SJSA1 (cell line): ENCODE measurements at regions not wholly inside any gene's neighbourhood (a gene's known extent, or its start where the extent isn't known, plus 50 kb on each side); places are given as distances from the start of the nearest gene placed in this dataset.
"Not testable (repeated sequence)": the region's sequence is repeated elsewhere in the genome, so short reads cannot be mapped to it uniquely, and the experiment has no call there.

ENCODE experiments used
- DNase-seq, 2 experiments: peaks; one replicate each; pipeline ENCODE4 v3.0.0-alpha.2; 2015 to 2020; ENCODE audit warnings: low spot score in 2 of 2, low read depth in 1 of 2
- H3K27ac ChIP-seq: fragments of 250-450 bp; sonication (Bioruptor Pico); 2 replicates; pipeline ENCODE4 v1.5.1; 2020; ENCODE audit warnings: mild to moderate bottlenecking, moderate library complexity
- H3K27me3 ChIP-seq: fragments of 250-450 bp; sonication (Bioruptor Pico); replicated peaks from 2 replicates; pipeline ENCODE4 v1.5.1; 2020; ENCODE audit warnings: mild to moderate bottlenecking, moderate library complexity
- H3K36me3 ChIP-seq: fragments of 250-450 bp; sonication (Bioruptor Pico); 2 replicates; pipeline ENCODE4 v1.5.1; 2020; ENCODE audit warnings: mild to moderate bottlenecking
- H3K4me1 ChIP-seq: fragments of 250-450 bp; sonication (Bioruptor Pico); replicated peaks from 2 replicates; pipeline ENCODE4 v1.6.1; 2021; ENCODE audit warnings: mild to moderate bottlenecking
- H3K4me3 ChIP-seq: fragments of 250-450 bp; sonication (Bioruptor Pico); 2 replicates; pipeline ENCODE4 v1.5.1; 2020; ENCODE audit warnings: mild to moderate bottlenecking
- H3K9me3 ChIP-seq: fragments of 250-450 bp; sonication (Bioruptor Pico); replicated peaks from 2 replicates; pipeline ENCODE4 v1.5.1; 2020; ENCODE audit warnings: mild to moderate bottlenecking

DNA sequence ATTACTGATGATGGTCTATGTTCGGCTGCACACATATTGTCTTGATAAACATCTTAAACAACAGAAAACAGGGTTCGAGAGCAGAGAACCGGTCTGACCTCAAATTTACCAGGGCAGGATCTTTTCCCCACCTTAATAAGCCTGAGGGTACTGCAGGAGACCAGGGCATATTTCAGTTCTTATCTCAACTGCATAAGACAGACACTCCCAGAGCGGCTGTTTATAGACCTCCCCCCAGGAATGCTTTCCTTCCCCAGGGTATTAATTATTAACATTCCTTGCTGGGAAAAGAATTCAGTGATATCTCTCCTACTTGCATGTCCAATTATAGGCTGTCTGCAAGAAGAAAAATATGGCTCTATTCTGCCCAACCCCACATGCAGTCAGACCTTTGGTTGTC is 871.6 kb downstream of the DNAH5 start:
- H3K27me3 ChIP-seq, H3K36me3 ChIP-seq, DNase-seq, H3K4me1 ChIP-seq, H3K4me3 ChIP-seq, H3K9me3 ChIP-seq, H3K27ac ChIP-seq: not testable (repeated sequence)

DNA sequence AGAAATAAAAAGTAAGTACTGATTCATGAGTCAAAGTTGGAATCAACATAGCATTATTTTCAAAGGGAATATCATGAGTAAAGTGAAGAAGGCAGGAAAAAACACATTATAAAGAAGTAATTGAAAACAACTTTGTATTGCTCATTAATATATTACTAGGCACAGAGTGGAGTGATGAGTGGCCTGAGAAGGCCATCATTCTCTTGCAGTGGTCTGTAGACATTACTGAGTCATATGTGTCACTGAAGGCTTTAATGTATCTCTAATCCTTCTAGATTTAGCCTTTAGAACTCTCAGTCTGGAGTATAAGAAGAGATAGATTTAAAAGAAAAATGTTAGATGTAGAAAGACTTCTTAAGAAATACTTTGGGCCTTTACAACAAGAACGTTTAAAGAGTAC is 881.4 kb downstream of the DNAH5 start:
- no peaks in the 10 kb centered on the region for H3K36me3 ChIP-seq
- DNase-seq = no peak

DNA sequence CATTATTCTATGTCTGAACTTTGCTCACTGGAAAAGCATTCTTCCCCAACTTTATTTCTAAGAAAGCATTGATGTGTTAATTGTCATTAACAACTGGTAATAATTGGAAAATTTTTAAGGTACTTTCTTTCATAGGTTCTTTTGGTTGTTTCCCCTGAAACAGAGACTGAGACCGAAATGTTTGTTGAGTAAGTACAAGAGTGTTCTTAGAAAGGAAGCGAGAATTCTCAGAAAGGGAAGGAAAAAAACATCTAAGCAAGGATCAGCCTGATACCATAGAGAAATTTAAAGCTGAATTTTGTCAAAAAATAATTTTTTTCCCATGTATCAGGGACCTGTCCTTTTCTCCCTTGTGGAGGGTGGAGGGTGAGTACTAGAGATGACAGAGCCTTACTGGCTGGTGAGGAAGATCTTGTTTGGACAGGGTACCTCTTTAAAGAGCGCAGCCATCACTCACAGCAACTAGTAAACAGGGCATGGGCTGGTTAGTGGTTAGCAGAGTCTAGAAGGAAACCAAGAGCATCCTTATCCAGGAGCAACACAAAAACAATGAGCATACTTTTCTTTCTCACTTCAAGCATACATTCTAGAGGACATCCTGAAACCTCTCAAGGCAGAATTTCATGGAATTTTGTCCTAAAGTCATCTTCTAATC is 898.5 kb downstream of the DNAH5 start:
- no peak for DNase-seq
- Histone ChIP-seq H3K36me3 (no peaks in the 10 kb centered on the region), H3K27me3 (no peaks in the 10 kb centered on the region), H3K4me1 (no peaks in the 10 kb centered on the region), H3K27ac (no peak overlapping the region), H3K9me3 (peaks cover 2% of the 10 kb centered on the region; the same call in 1 of the 2 replicates), H3K4me3 (no peak overlapping the region)

More for the DNA sequence above, 881.4 kb downstream of the DNAH5 start:
- Histone ChIP-seq H3K27ac (no peak overlapping the region), H3K27me3 (no peaks in the 10 kb centered on the region), H3K9me3 (no peaks in the 10 kb centered on the region), H3K4me1 (no peaks in the 10 kb centered on the region), H3K4me3 (no peak overlapping the region)

GRCh38 chr5:13034061-13034460 is 910.4 kb downstream of the DNAH5 start:
- Histone ChIP-seq H3K4me1 (no peaks in the 10 kb centered on the region), H3K4me3 (no peak overlapping the region), H3K27me3 (no peaks in the 10 kb centered on the region), H3K36me3 (no peaks in the 10 kb centered on the region), H3K27ac (no peak overlapping the region), H3K9me3 (no peaks in the 10 kb centered on the region)
- DNase-seq = no peak

DNA sequence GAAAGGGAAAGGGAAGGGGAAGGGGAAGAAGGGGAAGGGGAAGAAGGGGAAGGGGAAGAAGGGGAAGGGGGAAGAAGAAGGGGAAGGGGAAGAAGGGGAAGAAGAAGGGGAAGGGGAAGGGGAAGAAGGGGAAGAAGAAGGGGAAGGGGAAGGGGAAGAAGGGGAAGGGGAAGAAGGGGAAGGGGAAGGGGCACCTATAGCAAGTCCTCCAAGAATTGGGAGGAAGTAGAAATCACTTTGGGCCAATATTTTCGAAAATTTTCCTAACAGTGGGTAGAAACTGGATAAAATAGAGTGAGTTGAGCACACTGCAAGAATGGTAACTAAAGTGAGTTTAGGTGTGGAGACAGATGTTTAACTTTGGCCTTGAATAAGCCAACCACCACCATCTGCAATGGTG is 915.3 kb downstream of the DNAH5 start:
- H3K27me3 ChIP-seq = no peaks in the 10 kb centered on the region
- no peak overlapping the region for H3K4me3 ChIP-seq
- no peaks in the 10 kb centered on the region for H3K4me1 ChIP-seq
- no peak overlapping the region for H3K27ac ChIP-seq
- H3K9me3 ChIP-seq = no peaks in the 10 kb centered on the region
- H3K36me3 ChIP-seq = no peaks in the 10 kb centered on the region
- DNase-seq = no peak

DNA sequence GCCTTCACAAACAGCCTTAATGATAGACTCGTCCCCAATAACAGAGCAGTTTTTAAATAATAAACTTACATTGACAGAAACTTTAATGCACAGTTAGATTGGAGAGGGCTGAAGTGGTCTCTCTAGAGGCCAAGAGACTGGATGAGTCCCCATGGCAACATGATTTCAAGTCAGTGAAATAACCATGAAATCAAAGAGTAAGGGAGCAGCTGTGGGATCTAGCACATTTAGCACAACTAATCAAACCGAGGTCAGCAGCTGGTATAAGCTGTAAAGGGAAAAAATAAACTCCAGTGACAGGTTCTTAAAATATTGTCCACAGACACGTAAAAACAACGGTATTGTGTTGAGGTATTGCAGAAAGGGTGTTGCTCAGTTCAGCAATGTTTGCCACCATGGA is 916.6 kb downstream of the DNAH5 start:
- Histone ChIP-seq H3K27me3 (no peaks in the 10 kb centered on the region), H3K4me1 (no peaks in the 10 kb centered on the region), H3K36me3 (no peaks in the 10 kb centered on the region), H3K4me3 (no peak overlapping the region), H3K27ac (no peak overlapping the region), H3K9me3 (no peaks in the 10 kb centered on the region)
- DNase-seq = no peak

- Histone ChIP-seq H3K36me3 (no peaks in the 10 kb centered on the region), H3K4me1 (no peaks in the 10 kb centered on the region), H3K27ac (no peak overlapping the region), H3K9me3 (no peaks in the 10 kb centered on the region), H3K27me3 (no peaks in the 10 kb centered on the region), H3K4me3 (no peak overlapping the region)
- no peak for DNase-seq
Observed at GRCh38 chr5:13019729-13020128, 924.8 kb downstream of the DNAH5 start.

- Histone ChIP-seq H3K27me3 (no peaks in the 10 kb centered on the region), H3K9me3 (no peaks in the 10 kb centered on the region), H3K27ac (no peak overlapping the region), H3K4me1 (no peaks in the 10 kb centered on the region), H3K4me3 (no peak overlapping the region), H3K36me3 (no peaks in the 10 kb centered on the region)
- no peak for DNase-seq
Observed at GRCh38 chr5:13003457-13003856, 941.0 kb downstream of the DNAH5 start.

GRCh38 chr5:12999667-13000066 is 944.8 kb downstream of the DNAH5 start:
- Histone ChIP-seq H3K27ac (no peak overlapping the region), H3K36me3 (no peaks in the 10 kb centered on the region), H3K27me3 (no peaks in the 10 kb centered on the region), H3K9me3 (no peaks in the 10 kb centered on the region), H3K4me1 (no peaks in the 10 kb centered on the region), H3K4me3 (no peak overlapping the region)
- no peak for DNase-seq

DNA sequence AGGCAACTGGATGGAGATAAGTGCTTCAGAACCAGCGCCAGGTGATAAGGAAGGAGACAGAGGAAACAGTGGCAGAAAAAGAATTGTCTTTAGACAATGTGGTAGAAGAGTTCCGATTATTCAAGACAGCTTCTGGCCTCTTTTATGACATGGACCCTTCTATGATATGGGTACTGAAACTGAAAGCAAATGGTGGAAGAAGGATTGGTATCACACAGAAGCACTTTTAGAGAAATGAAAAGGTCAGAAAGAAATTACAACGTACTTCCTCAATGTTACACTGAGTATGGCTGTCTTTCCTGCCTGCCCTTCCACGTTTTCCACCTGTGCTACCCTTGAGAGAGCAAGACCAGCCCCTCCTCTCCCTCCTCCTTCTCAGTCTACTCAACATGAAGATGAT is 959.3 kb downstream of the DNAH5 start:
- H3K36me3 ChIP-seq = no peaks in the 10 kb centered on the region
- no peak overlapping the region for H3K27ac ChIP-seq
- H3K9me3 ChIP-seq = no peaks in the 10 kb centered on the region
- DNase-seq = no peak
- H3K4me3 ChIP-seq = no peak overlapping the region
- no peaks in the 10 kb centered on the region for H3K4me1 ChIP-seq
- no peaks in the 10 kb centered on the region for H3K27me3 ChIP-seq

- H3K4me3 ChIP-seq = no peak overlapping the region
- H3K27me3 ChIP-seq = no peaks in the 10 kb centered on the region
- H3K9me3 ChIP-seq = no peaks in the 10 kb centered on the region
- no peak for DNase-seq
- no peaks in the 10 kb centered on the region for H3K36me3 ChIP-seq
- no peak overlapping the region for H3K27ac ChIP-seq
- H3K4me1 ChIP-seq = no peaks in the 10 kb centered on the region
Observed at GRCh38 chr5:12974856-12975255, 969.6 kb downstream of the DNAH5 start.

DNA sequence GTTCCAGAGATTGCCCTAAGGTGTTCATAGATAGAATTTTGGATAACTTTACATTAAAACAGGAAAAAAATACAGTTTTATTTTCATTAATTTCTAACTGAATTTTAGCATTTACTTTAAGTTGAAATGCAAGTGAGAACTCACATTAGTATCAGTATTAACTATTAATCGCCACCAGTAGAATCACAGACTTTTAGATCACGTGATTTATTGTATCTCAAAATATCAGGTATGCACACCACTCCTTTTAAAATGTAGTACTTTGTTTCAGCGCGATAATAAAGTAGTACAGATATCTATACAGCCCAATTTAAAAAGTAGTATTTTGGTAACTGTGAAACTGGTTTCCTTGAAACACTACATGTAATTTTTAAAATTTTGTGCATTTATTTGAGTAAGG is 978.7 kb downstream of the DNAH5 start:
- no peak overlapping the region for H3K4me3 ChIP-seq
- no peaks in the 10 kb centered on the region for H3K4me1 ChIP-seq
- no peaks in the 10 kb centered on the region for H3K27me3 ChIP-seq
- H3K27ac ChIP-seq = no peak overlapping the region
- no peaks in the 10 kb centered on the region for H3K36me3 ChIP-seq
- H3K9me3 ChIP-seq = no peaks in the 10 kb centered on the region
- DNase-seq = no peak

DNA sequence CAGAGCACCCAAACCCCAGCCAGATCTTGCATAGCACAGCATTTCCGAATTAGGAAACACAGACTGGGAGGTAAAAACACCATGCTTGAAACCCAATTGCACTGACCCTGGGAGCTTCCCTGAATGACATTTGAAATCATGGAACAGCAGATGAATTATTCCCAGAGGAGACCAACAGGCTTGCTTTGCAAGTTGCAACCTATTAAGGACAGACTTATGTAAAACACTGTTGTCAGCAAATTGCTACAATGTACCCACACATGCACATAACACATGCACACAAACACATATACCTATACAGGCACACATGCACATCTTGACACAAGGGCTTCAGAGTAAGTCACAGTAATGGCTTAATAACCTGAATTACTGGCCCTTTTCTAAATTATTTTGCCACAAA is 984.8 kb downstream of the DNAH5 start:
- H3K4me3 ChIP-seq = no peak overlapping the region
- H3K27me3 ChIP-seq = no peaks in the 10 kb centered on the region
- no peak overlapping the region for H3K27ac ChIP-seq
- no peaks in the 10 kb centered on the region; the same call in 1 of the 2 replicates for H3K9me3 ChIP-seq
- no peak for DNase-seq
- no peaks in the 10 kb centered on the region for H3K36me3 ChIP-seq
- no peaks in the 10 kb centered on the region for H3K4me1 ChIP-seq

GRCh38 chr5:12952409-12952808 is 992.1 kb downstream of the DNAH5 start:
- no peaks in the 10 kb centered on the region for H3K27me3 ChIP-seq
- H3K9me3 ChIP-seq = no peaks in the 10 kb centered on the region; the same call in 1 of the 2 replicates
- H3K36me3 ChIP-seq = no peaks in the 10 kb centered on the region
- H3K4me1 ChIP-seq = no peaks in the 10 kb centered on the region
- H3K4me3 ChIP-seq = no peak overlapping the region
- no peak overlapping the region for H3K27ac ChIP-seq
- no peak for DNase-seq

DNA sequence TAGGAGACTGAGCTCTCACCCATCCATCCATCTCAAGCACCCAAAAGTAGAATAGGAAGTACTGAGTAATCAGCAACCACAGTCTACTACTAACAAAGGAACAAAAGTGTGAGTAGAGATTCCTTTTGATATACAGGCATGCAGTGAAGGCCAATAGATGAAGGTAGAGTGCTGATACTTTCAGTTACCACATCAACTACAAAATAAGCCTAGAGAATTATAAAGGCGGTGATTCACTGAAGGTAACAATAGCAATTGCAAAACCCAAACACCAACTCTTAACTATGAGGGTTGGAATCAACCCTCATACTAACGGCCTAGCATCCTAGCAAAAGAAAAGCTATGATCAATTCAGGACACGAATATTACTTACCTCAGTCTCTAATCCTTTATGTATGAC is 992.6 kb downstream of the DNAH5 start:
- no peak overlapping the region for H3K4me3 ChIP-seq
- DNase-seq = no peak
- no peak overlapping the region for H3K27ac ChIP-seq
- H3K9me3 ChIP-seq = no peaks in the 10 kb centered on the region
- no peaks in the 10 kb centered on the region for H3K4me1 ChIP-seq
- no peaks in the 10 kb centered on the region for H3K36me3 ChIP-seq
- H3K27me3 ChIP-seq = no peaks in the 10 kb centered on the region
